Heart right ventricle (tissue), 16 donors: ENCODE measurements at regions not wholly inside any gene's neighbourhood (a gene's known extent, or its start where the extent isn't known, plus 50 kb on each side); places are given as distances from the start of the nearest gene placed in this dataset.
A peak's percentile ranks its signal among the peaks of the same experiment; 100 is the strongest.

Source experiments
- ATAC-seq, 8 donors: fragments of 200-7000 bp; cut with Tn5 transposase; one replicate each; pipeline ENCODE4 v1.9.1; 2020; ENCODE audit warnings: mild to moderate bottlenecking in 8 of 8, moderate library complexity in 8 of 8, moderate number of reproducible peaks in 1 of 8
- DNase-seq, 2 donors: peaks; one replicate each; pipeline ENCODE4 v3.0.0-alpha.2; 2020
- H3K27ac ChIP-seq, 10 donors: fragments of 200-600 bp; sonication (generic) in 2 of 10; one replicate each; pipeline versions ENCODE4 v1.5.0 to v1.8.0; 2020 to 2022; ENCODE audit warnings: mild to moderate bottlenecking in 3 of 10
- H3K27me3 ChIP-seq, 7 donors: fragments of 200-600 bp; one replicate each; pipeline ENCODE4 v1.8.0; 2021 to 2022; ENCODE audit warnings: mild to moderate bottlenecking in 2 of 7
- H3K36me3 ChIP-seq, 9 donors: fragments of 200-600 bp; sonication (generic) in 1 of 9; one replicate each; pipeline versions ENCODE4 v1.5.0 to v1.8.0; 2020 to 2022; ENCODE audit warnings: mild to moderate bottlenecking in 2 of 9
- H3K4me1 ChIP-seq, 9 donors: fragments of 200-600 bp; sonication (generic) in 1 of 9; one replicate each; pipeline versions ENCODE4 v1.5.0 to v1.8.0; 2020 to 2022; ENCODE audit warnings: mild to moderate bottlenecking in 4 of 9
- H3K4me3 ChIP-seq, 10 donors: fragments of 200-600 bp; sonication (generic) in 2 of 10; one replicate each; pipeline versions ENCODE4 v1.5.0 to v1.8.0; 2020 to 2022; ENCODE audit warnings: mild to moderate bottlenecking in 7 of 10, moderate library complexity in 2 of 10
- H3K9me3 ChIP-seq, 11 donors: fragments of 200-600 bp in 10 of 11; sonication (generic) in 2 of 11; one replicate each; pipeline versions ENCODE4 v1.5.0 to v1.8.0; 2013 to 2022; ENCODE audit warnings: mild to moderate bottlenecking in 2 of 11, control low read depth in 1 of 11, moderate library complexity in 1 of 11
- CTCF ChIP-seq, 9 donors: fragments of 200-600 bp; sonication (generic) in 2 of 9; IDR thresholded peaks; one replicate each; pipeline versions ENCODE4 v1.5.0 to v1.8.0; 2021 to 2022; ENCODE audit warnings: antibody characterized with exemption in 9 of 9, mild to moderate bottlenecking in 5 of 9, moderate library complexity in 1 of 9
- WGBS, 2 donors: extraction: QIAGEN DNeasy Blood & Tissue Kit; methylation state at CpG; one replicate each; pipeline ENCODE4 v1.1.7; 2013; ENCODE audit warnings: inconsistent platforms in 1 of 2; 5-methylcytosine and 5-hydroxymethylcytosine counted together
- intact Hi-C, 10 donors: fragments of 100-400 bp; cut with DNase I; formaldehyde crosslinking; loops; one replicate each; pipeline versions ENCODE4 v1.11.1 to v1.14.2; 2022
- donor health status: Arrhythmogenic right ventricular cardiomyopathy.
- donor health status: ischemic (EF 13 %, LVEDD 7.1; RV severe dilation, severe dysfunction).
- donor health status: healthy with polysubstance abuse.
- donor health status: DM: no; HTN: yes; CAD: no.
- donor health status: DM: no; HTN: no; CAD: no.
- donor health status: ischemic (EF 25% LVEDD 6.9; RV normal size, moderate dysfunction).
- donor health status: ischemic (EF 25% LVEDD 5.7; RV mildly dilated, moderate dysfunction).
- donor health status: healthy.
- donor health status: DM: yes; HTN: yes; CAD: no.
- donor health status: Ischemic cardiomyopathy.
- donor health status: ischemic (EF 35%, LVEDD 5.7; RV mildly dilated, moderate dysfunction).
- donor health status: nonischemic (EF 11% LVEDD 7.7; RV severe dilation, severe dysfunction).
- donor health status: DM: yes; HTN: yes; CAD: no.
- donor health status: PGD.
- donor health status: ischemic (EF 29% LVEDD 5.4; RV normal size, mild dysfunction).
- donor health status: nonischemic (EF 23%, LVEDD 6.1; RV moderate dilation, normal function).

GRCh38 chr11:35066030-35066429 lies 72.9 kb upstream of the CD44 start:
- no peak for TF ChIP-seq CTCF (IDR thresholded peaks at IDR 0.05)
- no peaks in the 10 kb centered on the region for H3K36me3 ChIP-seq
- peak in 1 of 8 donors; percentile 20 for ATAC-seq
- DNase-seq = no peak
- intact Hi-C loops = loop anchor here in 1 of 10 donors (10.0 kb wide), 1 partner anchor 1009 kb away; no protein-coding TSS in a partner anchor
- 48 to 70% methylated on average over 1 of the region's 1 CpG for WGBS, 2 donors
- no peaks in the 10 kb centered on the region for H3K27me3 ChIP-seq
- H3K27ac ChIP-seq = peak overlapping the region in 1 of 10 donors; percentile 14
- H3K4me3 ChIP-seq = no peak overlapping the region
- H3K4me1 ChIP-seq = peaks cover 0 to 33% (median 0%) of the 10 kb centered on the region in 9 donors
- H3K9me3 ChIP-seq = peaks cover 0 to 22% (median 4%) of the 10 kb centered on the region in 11 donors

- no peak for DNase-seq
- peak in 1 of 8 donors; percentile 25 for ATAC-seq
- Histone ChIP-seq H3K4me3 (no peak overlapping the region), H3K27me3 (no peaks in the 10 kb centered on the region), H3K9me3 (peaks cover 0 to 25% (median 4%) of the 10 kb centered on the region in 11 donors), H3K36me3 (no peaks in the 10 kb centered on the region), H3K4me1 (peaks cover 0 to 33% (median 0%) of the 10 kb centered on the region in 9 donors), H3K27ac (peak overlapping the region in 1 of 10 donors; percentile 21)
- TF ChIP-seq CTCF (IDR thresholded peaks at IDR 0.05) = no peak
- WGBS, 2 donors = 88% methylated on average over 3 of the region's 3 CpGs
- intact Hi-C loops = loop anchor here in 1 of 10 donors (10.0 kb wide), 1 partner anchor 1008 kb away; no protein-coding TSS in a partner anchor
Measured at GRCh38 chr11:35066783-35067423, 72.1 kb upstream of the CD44 start.

- no peak for ATAC-seq
Measured at GRCh38 chr11:35071722-35072121, 67.2 kb upstream of the CD44 start.

More at GRCh38 chr11:35071722-35072121, 67.2 kb upstream of the CD44 start:
- Histone ChIP-seq H3K4me3 (no peak overlapping the region), H3K27ac (no peak overlapping the region), H3K36me3 (no peaks in the 10 kb centered on the region), H3K4me1 (peaks cover 0 to 9% (median 0%) of the 10 kb centered on the region in 9 donors), H3K9me3 (peaks cover 0 to 25% (median 4%) of the 10 kb centered on the region in 11 donors), H3K27me3 (no peaks in the 10 kb centered on the region)
- 89 to 96% methylated on average over 1 of the region's 1 CpG for WGBS, 2 donors
- no peak for TF ChIP-seq CTCF (IDR thresholded peaks at IDR 0.05)
- intact Hi-C loops = no loop called here
- DNase-seq = no peak
